Panc1 (cell line): ENCODE measurements at regions not wholly inside any gene's neighbourhood (a gene's known extent, or its start where the extent isn't known, plus 50 kb on each side); places are given as distances from the start of the nearest gene placed in this dataset.

Experiments
- ATAC-seq: fragments of 200-7000 bp; cut with Tn5 transposase; 2 replicates; pipeline ENCODE4 v1.9.1; 2020; ENCODE audit warnings: mild to moderate bottlenecking, moderate library complexity
- BruUV-seq: library from RNA; stranded (reverse); fragments of 400-500 nt; replicated peaks from 2 replicates; lab custom pipeline; 2021; lab: Mats Ljungman, UMichigan
- CTCF ChIA-PET: fragments of 300-600 bp; sonication (Branson Sonifier 250); formaldehyde crosslinking; loops from one replicate; lab custom pipeline; 2022; ENCODE audit warnings: antibody characterized with exemption; lab: Charles Lee
- POLR2A ChIA-PET: fragments of 300-600 bp; sonication (Branson Sonifier 250); formaldehyde crosslinking; loops from one replicate; lab custom pipeline; 2022; ENCODE audit warnings: antibody characterized with exemption; lab: Charles Lee
- DNase-seq: peaks from one replicate; pipeline ENCODE4 v3.0.0-alpha.2; 2010; ENCODE audit warnings: low read depth, low spot score
- H3K27ac ChIP-seq: 2 replicates; pipeline ENCODE4 v1.5.1; 2011; ENCODE audit warnings: mild to moderate bottlenecking, low read length, inconsistent platforms
- H3K27me3 ChIP-seq: fragments of 200-500 bp; sonication (Bioruptor generic); 2 replicates; pipeline ENCODE4 v1.6.0; 2014; ENCODE audit warnings: low read length, inconsistent platforms; ENCODE audit not compliant: control insufficient read depth, insufficient read depth
- H3K36me3 ChIP-seq: fragments of 200-500 bp; sonication (Bioruptor generic); 2 replicates; pipeline ENCODE4 v1.5.1; 2014; ENCODE audit warnings: inconsistent platforms, mild to moderate bottlenecking, low read length, moderate library complexity; ENCODE audit not compliant: control insufficient read depth, insufficient read depth
- H3K4me1 ChIP-seq: 2 replicates; pipeline ENCODE4 v1.5.1; 2011; ENCODE audit warnings: inconsistent platforms, mild to moderate bottlenecking, low read length, moderate library complexity; ENCODE audit not compliant: control insufficient read depth, insufficient read depth
- H3K4me3 ChIP-seq, 2 experiments: 2 replicates each; pipeline ENCODE4 v1.5.1; 2011 to 2012; ENCODE audit warnings: low read depth in 2 of 2, low read length in 2 of 2, mild to moderate bottlenecking in 2 of 2, inconsistent platforms in 1 of 2, moderate library complexity in 1 of 2
- H3K9me3 ChIP-seq: fragments of 200-500 bp; sonication (Bioruptor generic); 2 replicates; pipeline ENCODE4 v1.5.1; 2014; ENCODE audit warnings: low read depth, mild to moderate bottlenecking, inconsistent platforms, low read length, moderate library complexity; ENCODE audit not compliant: control insufficient read depth, insufficient read depth
- POLR2AphosphoS5 ChIP-seq: IDR thresholded peaks from 2 replicates; pipeline ENCODE4 v1.6.1; 2012; ENCODE audit warnings: mild to moderate bottlenecking, low read depth, low read length, moderate library complexity
- SIN3A ChIP-seq: IDR thresholded peaks from 2 replicates; pipeline ENCODE4 v1.6.1; 2012; ENCODE audit warnings: low read depth, mild to moderate bottlenecking, low read length, moderate library complexity, borderline replicate concordance; ENCODE audit not compliant: insufficient read depth
- TCF7L2 ChIP-seq: IDR thresholded peaks from 2 replicates; pipeline ENCODE4 v1.6.1; 2011; ENCODE audit warnings: mild to moderate bottlenecking, low read depth, low read length, inconsistent platforms
- in situ Hi-C: cut with HindIII; loops from 2 replicates; pipeline ENCODE4 v1.10.0; 2016; ENCODE audit warnings: low sequenced_read_pairs, low pct_unique_long_range_greater_than_20kb
- intact Hi-C: fragments of 100-400 bp; cut with micrococcal nuclease; formaldehyde crosslinking; loops from one replicate; pipeline ENCODE4 v1.10.0; 2022; ENCODE audit not compliant: unreplicated experiment
- TF ChIP-seq, protein P1 (sequence below), 2 experiments: IDR thresholded peaks; 2 replicates each; pipeline ENCODE4 v1.6.1; 2011 to 2012; ENCODE audit warnings: low read depth in 2 of 2, control low read depth in 1 of 2, low read length in 1 of 2, mild to moderate bottlenecking in 1 of 2, moderate library complexity in 1 of 2; ENCODE audit not compliant: insufficient read depth in 1 of 2
- TF ChIP-seq, protein P2 (sequence below): fragments of 450-650 bp; IDR thresholded peaks from 2 replicates; pipeline ENCODE4 v1.5.1; 2017; ENCODE audit warnings: mild to moderate bottlenecking

DNA sequence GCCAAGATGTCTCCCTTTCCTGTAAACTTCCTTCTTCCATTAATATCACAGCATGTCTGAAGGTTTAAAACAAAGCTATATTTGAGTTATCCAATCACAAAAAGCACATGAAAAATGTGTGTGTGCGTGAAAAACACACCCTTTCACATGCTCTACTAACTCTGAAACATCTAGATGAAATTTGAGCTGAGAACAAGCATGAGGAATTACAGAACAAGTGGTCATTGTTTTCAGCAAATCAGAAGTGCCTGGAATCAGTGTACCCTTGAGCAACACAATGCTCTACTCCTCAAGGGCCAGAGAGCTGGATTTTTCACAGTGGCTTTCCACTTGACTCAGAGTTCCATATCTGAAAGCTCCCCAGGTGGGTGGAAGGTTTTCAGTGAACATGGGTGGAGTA, 255.9 kb downstream of the PSAT1 start:
- ChIA-PET POLR2A (no interaction called here), CTCF (no interaction called here)
- no peaks in the 10 kb centered on the region for H3K4me1 ChIP-seq
- H3K9me3 ChIP-seq: no peaks in the 10 kb centered on the region
- BruUV-seq: no TSS peak
- ATAC-seq (no peak), DNase-seq (no peak)
- intact Hi-C loops (no loop called here), in situ Hi-C loops (no loop called here)
- no peaks in the 10 kb centered on the region for H3K36me3 ChIP-seq
- H3K4me3 ChIP-seq: no peak overlapping the region
- TF ChIP-seq TCF7L2 (no peak), SIN3A (no peak), POLR2AphosphoS5 (no peak)
- TF ChIP-seq, protein P1, sequence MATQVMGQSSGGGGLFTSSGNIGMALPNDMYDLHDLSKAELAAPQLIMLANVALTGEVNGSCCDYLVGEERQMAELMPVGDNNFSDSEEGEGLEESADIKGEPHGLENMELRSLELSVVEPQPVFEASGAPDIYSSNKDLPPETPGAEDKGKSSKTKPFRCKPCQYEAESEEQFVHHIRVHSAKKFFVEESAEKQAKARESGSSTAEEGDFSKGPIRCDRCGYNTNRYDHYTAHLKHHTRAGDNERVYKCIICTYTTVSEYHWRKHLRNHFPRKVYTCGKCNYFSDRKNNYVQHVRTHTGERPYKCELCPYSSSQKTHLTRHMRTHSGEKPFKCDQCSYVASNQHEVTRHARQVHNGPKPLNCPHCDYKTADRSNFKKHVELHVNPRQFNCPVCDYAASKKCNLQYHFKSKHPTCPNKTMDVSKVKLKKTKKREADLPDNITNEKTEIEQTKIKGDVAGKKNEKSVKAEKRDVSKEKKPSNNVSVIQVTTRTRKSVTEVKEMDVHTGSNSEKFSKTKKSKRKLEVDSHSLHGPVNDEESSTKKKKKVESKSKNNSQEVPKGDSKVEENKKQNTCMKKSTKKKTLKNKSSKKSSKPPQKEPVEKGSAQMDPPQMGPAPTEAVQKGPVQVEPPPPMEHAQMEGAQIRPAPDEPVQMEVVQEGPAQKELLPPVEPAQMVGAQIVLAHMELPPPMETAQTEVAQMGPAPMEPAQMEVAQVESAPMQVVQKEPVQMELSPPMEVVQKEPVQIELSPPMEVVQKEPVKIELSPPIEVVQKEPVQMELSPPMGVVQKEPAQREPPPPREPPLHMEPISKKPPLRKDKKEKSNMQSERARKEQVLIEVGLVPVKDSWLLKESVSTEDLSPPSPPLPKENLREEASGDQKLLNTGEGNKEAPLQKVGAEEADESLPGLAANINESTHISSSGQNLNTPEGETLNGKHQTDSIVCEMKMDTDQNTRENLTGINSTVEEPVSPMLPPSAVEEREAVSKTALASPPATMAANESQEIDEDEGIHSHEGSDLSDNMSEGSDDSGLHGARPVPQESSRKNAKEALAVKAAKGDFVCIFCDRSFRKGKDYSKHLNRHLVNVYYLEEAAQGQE (IDR thresholded peaks at IDR 0.05; ENCODE audit: insufficient read depth in 1 of 2, low read depth in 2 of 2, low read length in 1 of 2): no peak
- TF ChIP-seq, protein P2, sequence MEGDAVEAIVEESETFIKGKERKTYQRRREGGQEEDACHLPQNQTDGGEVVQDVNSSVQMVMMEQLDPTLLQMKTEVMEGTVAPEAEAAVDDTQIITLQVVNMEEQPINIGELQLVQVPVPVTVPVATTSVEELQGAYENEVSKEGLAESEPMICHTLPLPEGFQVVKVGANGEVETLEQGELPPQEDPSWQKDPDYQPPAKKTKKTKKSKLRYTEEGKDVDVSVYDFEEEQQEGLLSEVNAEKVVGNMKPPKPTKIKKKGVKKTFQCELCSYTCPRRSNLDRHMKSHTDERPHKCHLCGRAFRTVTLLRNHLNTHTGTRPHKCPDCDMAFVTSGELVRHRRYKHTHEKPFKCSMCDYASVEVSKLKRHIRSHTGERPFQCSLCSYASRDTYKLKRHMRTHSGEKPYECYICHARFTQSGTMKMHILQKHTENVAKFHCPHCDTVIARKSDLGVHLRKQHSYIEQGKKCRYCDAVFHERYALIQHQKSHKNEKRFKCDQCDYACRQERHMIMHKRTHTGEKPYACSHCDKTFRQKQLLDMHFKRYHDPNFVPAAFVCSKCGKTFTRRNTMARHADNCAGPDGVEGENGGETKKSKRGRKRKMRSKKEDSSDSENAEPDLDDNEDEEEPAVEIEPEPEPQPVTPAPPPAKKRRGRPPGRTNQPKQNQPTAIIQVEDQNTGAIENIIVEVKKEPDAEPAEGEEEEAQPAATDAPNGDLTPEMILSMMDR: no peak
- no peaks in the 10 kb centered on the region for H3K27me3 ChIP-seq
- no peak overlapping the region for H3K27ac ChIP-seq

DNA sequence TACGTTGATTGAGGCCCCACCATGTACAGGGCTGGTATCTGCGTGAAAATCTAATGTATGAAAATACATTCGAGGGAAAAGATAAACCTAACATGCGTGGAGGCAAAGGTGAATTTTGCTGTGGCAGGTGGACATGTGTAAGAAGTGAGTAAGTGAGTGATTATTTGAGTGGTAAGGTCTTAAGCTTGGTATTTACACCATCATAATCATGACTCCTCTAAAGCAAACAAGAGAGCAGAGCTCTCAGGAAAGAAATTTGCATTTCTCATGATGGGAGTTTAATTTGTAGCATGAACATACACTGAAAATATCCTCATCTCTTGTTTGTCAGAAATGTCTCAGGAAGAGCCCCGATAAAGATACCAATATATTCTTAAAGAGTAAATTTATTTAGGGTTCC, 260.6 kb downstream of the PSAT1 start:
- no peak for TF ChIP-seq SIN3A
- no peak for TF ChIP-seq POLR2AphosphoS5
- no peak for TF ChIP-seq TCF7L2
- TF ChIP-seq, protein P1 (IDR thresholded peaks at IDR 0.05; ENCODE audit: insufficient read depth in 1 of 2, low read depth in 2 of 2, low read length in 1 of 2): no peak
- TF ChIP-seq, protein P2: no peak
- H3K4me1 ChIP-seq: no peaks in the 10 kb centered on the region
- intact Hi-C loops (no loop called here), in situ Hi-C loops (no loop called here)
- DNase-seq: no peak
- ChIA-PET POLR2A (no interaction called here), CTCF (interaction anchor here (0.5 kb wide), 1 partner anchor 731 kb away, joined by 3 read pairs; no protein-coding TSS in a partner anchor)
- no TSS peak for BruUV-seq
- no peaks in the 10 kb centered on the region for H3K9me3 ChIP-seq
- H3K4me3 ChIP-seq: no peak overlapping the region
- no peaks in the 10 kb centered on the region for H3K36me3 ChIP-seq
- no peak overlapping the region for H3K27ac ChIP-seq
- no peak for ATAC-seq
- H3K27me3 ChIP-seq: no peaks in the 10 kb centered on the region
